GM23338 (cell line): ENCODE measurements at regions not wholly inside any gene's neighbourhood (a gene's known extent, or its start where the extent isn't known, plus 50 kb on each side); places are given as distances from the start of the nearest gene placed in this dataset.

Source experiments
- ATAC-seq: fragments of 200-7000 bp; cut with Tn5 transposase; 3 replicates; pipeline ENCODE4 v1.9.1; 2020
- DNase-seq: peaks from one replicate; pipeline ENCODE4 v3.0.0-alpha.2; 2015; ENCODE audit warnings: low spot score
- H2AFZ ChIP-seq: fragments of 200-600 bp; sonication (generic); 2 replicates; pipeline ENCODE4 v1.8.0; 2016; ENCODE audit warnings: antibody characterized with exemption, mild to moderate bottlenecking, moderate library complexity
- H3F3A ChIP-seq: fragments of 200-600 bp; sonication (generic); replicated peaks from 2 replicates; pipeline ENCODE4 v1.8.0; 2017; ENCODE audit warnings: antibody characterized with exemption, mixed run types, low read depth
- H3K27ac ChIP-seq: fragments of 200-600 bp; sonication (generic); 2 replicates; pipeline ENCODE4 v1.6.1; 2016; ENCODE audit warnings: low read depth
- H3K27me3 ChIP-seq: fragments of 200-600 bp; sonication (generic); 2 replicates; pipeline ENCODE4 v1.8.0; 2016; ENCODE audit warnings: mild to moderate bottlenecking, mixed run types, moderate library complexity; ENCODE audit not compliant: insufficient read depth
- H3K36me3 ChIP-seq: fragments of 200-600 bp; sonication (generic); 2 replicates; pipeline ENCODE4 v1.8.0; 2016; ENCODE audit warnings: mild to moderate bottlenecking; ENCODE audit not compliant: insufficient read depth
- H3K4me1 ChIP-seq: fragments of 200-600 bp; sonication (generic); 2 replicates; pipeline ENCODE4 v1.8.0; 2016; ENCODE audit warnings: mild to moderate bottlenecking, moderate library complexity; ENCODE audit not compliant: insufficient read depth
- H3K4me2 ChIP-seq: fragments of 200-600 bp; sonication (generic); 2 replicates; pipeline ENCODE4 v1.7.1; 2017; ENCODE audit warnings: mixed run types
- H3K4me3 ChIP-seq: fragments of 200-600 bp; sonication (generic); 2 replicates; pipeline ENCODE4 v1.6.1; 2016; ENCODE audit warnings: mixed run types
- H3K79me2 ChIP-seq: fragments of 200-600 bp; sonication (generic); replicated peaks from 2 replicates; pipeline ENCODE4 v1.8.0; 2017; ENCODE audit warnings: mild to moderate bottlenecking; ENCODE audit not compliant: insufficient read depth
- H3K9me2 ChIP-seq: fragments of 200-600 bp; sonication (generic); 2 replicates; pipeline ENCODE4 v1.8.0; 2017; ENCODE audit not compliant: insufficient read depth
- H4K20me1 ChIP-seq: fragments of 200-600 bp; sonication (generic); replicated peaks from 2 replicates; pipeline ENCODE4 v1.8.0; 2017; ENCODE audit warnings: mild to moderate bottlenecking; ENCODE audit not compliant: insufficient read depth
- H3K27ac Mint-ChIP-seq: 2 replicates; pipeline ENCODE4 v1.8.0; 2020; ENCODE audit warnings: inconsistent platforms, mild to moderate bottlenecking, moderate library complexity, mixed read lengths
- H3K27me3 Mint-ChIP-seq: 3 replicates; pipeline ENCODE4 v1.8.0; 2022; ENCODE audit warnings: low read depth, mild to moderate bottlenecking, moderate library complexity, mixed read lengths, inconsistent platforms; ENCODE audit not compliant: insufficient read depth, poor library complexity
- H3K36me3 Mint-ChIP-seq: 3 replicates; pipeline ENCODE4 v1.8.0; 2021; ENCODE audit warnings: low read depth, mild to moderate bottlenecking, inconsistent platforms, moderate library complexity, mixed read lengths
- H3K4me1 Mint-ChIP-seq: 3 replicates; pipeline ENCODE4 v1.8.0; 2020; ENCODE audit warnings: mild to moderate bottlenecking, inconsistent platforms, mixed read lengths
- H3K4me3 Mint-ChIP-seq: 3 replicates; pipeline ENCODE4 v1.8.0; 2021; ENCODE audit warnings: moderate library complexity, mild to moderate bottlenecking, inconsistent platforms, mixed read lengths
- H3K9me3 Mint-ChIP-seq: 3 replicates; pipeline ENCODE4 v1.8.0; 2020; ENCODE audit warnings: moderate library complexity, mild to moderate bottlenecking, inconsistent platforms, mixed read lengths
- EZH2phosphoT487 ChIP-seq: fragments of 200-600 bp; sonication (generic); IDR thresholded peaks from one replicate; pipeline ENCODE4 v1.8.1; 2018; ENCODE audit warnings: antibody characterized with exemption; ENCODE audit not compliant: unreplicated experiment
- JUNB ChIP-seq: IDR thresholded peaks from one replicate; pipeline ENCODE4 v1.6.1; 2016; ENCODE audit warnings: antibody characterized with exemption; ENCODE audit not compliant: unreplicated experiment
- NANOG ChIP-seq: IDR thresholded peaks from 2 replicates; pipeline ENCODE4 v1.6.1; 2016; ENCODE audit warnings: antibody characterized with exemption, borderline replicate concordance
- ZNF114 ChIP-seq: fragments of 250-450 bp; sonication (Bioruptor Pico); IDR thresholded peaks from 2 replicates; pipeline ENCODE4 v1.5.0; 2020; ENCODE audit warnings: mild to moderate bottlenecking, moderate library complexity
- TF ChIP-seq, protein P1 (sequence below): IDR thresholded peaks from one replicate; pipeline ENCODE4 v1.6.1; 2018; ENCODE audit warnings: antibody characterized with exemption; ENCODE audit not compliant: unreplicated experiment
- TF ChIP-seq, protein P2 (sequence below): IDR thresholded peaks from 2 replicates; pipeline ENCODE4 v1.6.1; 2016; ENCODE audit warnings: antibody characterized with exemption
- TF ChIP-seq, protein P3 (sequence below), 2 experiments: fragments of 200-600 bp in 1 of 2; sonication (generic) in 1 of 2; conservative IDR thresholded peaks; 2 replicates each; pipeline versions ENCODE4 v1.5.1 to v1.6.1; 2016 to 2017; ENCODE audit warnings: antibody characterized with exemption in 2 of 2, low read depth in 2 of 2, mild to moderate bottlenecking in 2 of 2, moderate library complexity in 1 of 2

DNA sequence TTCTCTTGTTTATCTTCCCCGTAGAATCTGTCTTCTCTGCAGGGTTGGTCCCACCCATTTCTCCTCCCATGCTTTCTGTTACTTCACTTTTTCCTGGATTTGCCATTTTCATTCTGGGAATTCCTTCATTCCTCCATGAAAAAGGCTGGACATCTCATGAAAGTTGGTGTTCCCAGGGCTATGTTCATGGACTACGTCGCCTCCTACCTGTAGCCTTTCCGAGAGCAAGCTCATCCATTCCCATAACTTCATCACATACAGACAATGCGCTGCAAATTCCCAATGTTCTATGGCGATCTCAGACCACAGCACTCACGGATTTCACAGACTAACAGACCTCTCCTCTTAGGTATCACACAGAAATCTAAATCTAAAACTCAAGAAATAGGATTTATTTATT, 217.1 kb downstream of the EXOC5 start:
- H2AFZ ChIP-seq = no peak overlapping the region
- no peaks in the 10 kb centered on the region for H3K27me3 ChIP-seq
- H3K4me1 Mint-ChIP-seq = peaks cover 23% of the 10 kb centered on the region

DNA sequence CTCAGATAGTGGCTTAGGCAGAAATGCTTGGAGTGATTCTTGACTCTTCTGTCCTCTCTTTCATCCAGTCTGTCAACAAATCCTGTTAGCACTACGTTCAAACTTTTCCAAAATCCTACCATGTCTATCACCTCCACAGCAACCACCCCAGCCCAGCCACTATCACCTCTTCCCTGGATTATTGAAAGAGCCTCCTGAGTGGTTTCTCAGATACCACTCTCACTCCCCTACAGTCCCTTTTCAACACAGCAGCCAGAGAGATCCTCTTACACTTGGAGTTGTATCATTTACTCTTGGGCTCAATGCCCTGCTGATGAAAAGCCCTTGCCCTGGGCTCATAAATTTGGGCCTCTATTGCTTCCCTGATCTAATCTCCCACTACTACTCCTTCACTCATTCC, 218.9 kb downstream of the EXOC5 start:
- Mint-ChIP-seq H3K4me1 (peaks cover 26% of the 10 kb centered on the region), H3K9me3 (no peaks in the 10 kb centered on the region), H3K4me3 (no peak overlapping the region), H3K27ac (no peak overlapping the region), H3K36me3 (peaks cover 3% of the 10 kb centered on the region; the same call in 2 of the 3 replicates), H3K27me3 (peaks cover 6% of the 10 kb centered on the region)
- peaks cover 6% of the 10 kb centered on the region for H3K4me1 ChIP-seq
- H3K4me2 ChIP-seq = no peak overlapping the region
- H3K27ac ChIP-seq = no peak overlapping the region
- no peaks in the 10 kb centered on the region for H3F3A ChIP-seq
- ATAC-seq (peak; percentile 32; the same call in 1 of the 3 replicates), DNase-seq (no peak)
- H4K20me1 ChIP-seq = no peaks in the 10 kb centered on the region
- H3K36me3 ChIP-seq = no peaks in the 10 kb centered on the region
- no peak overlapping the region for H2AFZ ChIP-seq
- H3K79me2 ChIP-seq = no peaks in the 10 kb centered on the region
- no peaks in the 10 kb centered on the region for H3K27me3 ChIP-seq
- H3K9me2 ChIP-seq = 0 out of 2 replicates have a peak, but pooled peaks cover 3% of the 10 kb centered on the region
- no peak overlapping the region for H3K4me3 ChIP-seq
- TF ChIP-seq ZNF114 (CRISPR knock-in tag) = no peak
- TF ChIP-seq, protein P1, sequence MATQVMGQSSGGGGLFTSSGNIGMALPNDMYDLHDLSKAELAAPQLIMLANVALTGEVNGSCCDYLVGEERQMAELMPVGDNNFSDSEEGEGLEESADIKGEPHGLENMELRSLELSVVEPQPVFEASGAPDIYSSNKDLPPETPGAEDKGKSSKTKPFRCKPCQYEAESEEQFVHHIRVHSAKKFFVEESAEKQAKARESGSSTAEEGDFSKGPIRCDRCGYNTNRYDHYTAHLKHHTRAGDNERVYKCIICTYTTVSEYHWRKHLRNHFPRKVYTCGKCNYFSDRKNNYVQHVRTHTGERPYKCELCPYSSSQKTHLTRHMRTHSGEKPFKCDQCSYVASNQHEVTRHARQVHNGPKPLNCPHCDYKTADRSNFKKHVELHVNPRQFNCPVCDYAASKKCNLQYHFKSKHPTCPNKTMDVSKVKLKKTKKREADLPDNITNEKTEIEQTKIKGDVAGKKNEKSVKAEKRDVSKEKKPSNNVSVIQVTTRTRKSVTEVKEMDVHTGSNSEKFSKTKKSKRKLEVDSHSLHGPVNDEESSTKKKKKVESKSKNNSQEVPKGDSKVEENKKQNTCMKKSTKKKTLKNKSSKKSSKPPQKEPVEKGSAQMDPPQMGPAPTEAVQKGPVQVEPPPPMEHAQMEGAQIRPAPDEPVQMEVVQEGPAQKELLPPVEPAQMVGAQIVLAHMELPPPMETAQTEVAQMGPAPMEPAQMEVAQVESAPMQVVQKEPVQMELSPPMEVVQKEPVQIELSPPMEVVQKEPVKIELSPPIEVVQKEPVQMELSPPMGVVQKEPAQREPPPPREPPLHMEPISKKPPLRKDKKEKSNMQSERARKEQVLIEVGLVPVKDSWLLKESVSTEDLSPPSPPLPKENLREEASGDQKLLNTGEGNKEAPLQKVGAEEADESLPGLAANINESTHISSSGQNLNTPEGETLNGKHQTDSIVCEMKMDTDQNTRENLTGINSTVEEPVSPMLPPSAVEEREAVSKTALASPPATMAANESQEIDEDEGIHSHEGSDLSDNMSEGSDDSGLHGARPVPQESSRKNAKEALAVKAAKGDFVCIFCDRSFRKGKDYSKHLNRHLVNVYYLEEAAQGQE = no peak
- TF ChIP-seq, protein P2, sequence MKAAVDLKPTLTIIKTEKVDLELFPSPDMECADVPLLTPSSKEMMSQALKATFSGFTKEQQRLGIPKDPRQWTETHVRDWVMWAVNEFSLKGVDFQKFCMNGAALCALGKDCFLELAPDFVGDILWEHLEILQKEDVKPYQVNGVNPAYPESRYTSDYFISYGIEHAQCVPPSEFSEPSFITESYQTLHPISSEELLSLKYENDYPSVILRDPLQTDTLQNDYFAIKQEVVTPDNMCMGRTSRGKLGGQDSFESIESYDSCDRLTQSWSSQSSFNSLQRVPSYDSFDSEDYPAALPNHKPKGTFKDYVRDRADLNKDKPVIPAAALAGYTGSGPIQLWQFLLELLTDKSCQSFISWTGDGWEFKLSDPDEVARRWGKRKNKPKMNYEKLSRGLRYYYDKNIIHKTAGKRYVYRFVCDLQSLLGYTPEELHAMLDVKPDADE = no peak
- TF ChIP-seq NANOG = no peak
- TF ChIP-seq JUNB = no peak

More for the DNA sequence above, 217.1 kb downstream of the EXOC5 start:
- no peaks in the 10 kb centered on the region for H3K36me3 ChIP-seq
- H3K9me3 Mint-ChIP-seq = no peaks in the 10 kb centered on the region; the same call in 2 of the 3 replicates
- no peak overlapping the region for H3K4me2 ChIP-seq
- peaks cover 6% of the 10 kb centered on the region for H3K4me1 ChIP-seq
- no peaks in the 10 kb centered on the region for H3K79me2 ChIP-seq
- no peak overlapping the region for H3K27ac Mint-ChIP-seq
- no peaks in the 10 kb centered on the region for H4K20me1 ChIP-seq
- no peak overlapping the region for H3K27ac ChIP-seq
- no peaks in the 10 kb centered on the region for H3F3A ChIP-seq
- peaks cover 8% of the 10 kb centered on the region; the same call in 2 of the 3 replicates for H3K36me3 Mint-ChIP-seq
- H3K4me3 Mint-ChIP-seq = no peak overlapping the region
- ATAC-seq (peak; percentile 73), DNase-seq (peak; percentile 70)
- H3K9me2 ChIP-seq = 0 out of 2 replicates have a peak, but pooled peaks cover 3% of the 10 kb centered on the region
- no peak overlapping the region for H3K4me3 ChIP-seq
- H3K27me3 Mint-ChIP-seq = peaks cover 11% of the 10 kb centered on the region
- TF ChIP-seq EZH2phosphoT487 = no peak
- TF ChIP-seq, protein P3, sequence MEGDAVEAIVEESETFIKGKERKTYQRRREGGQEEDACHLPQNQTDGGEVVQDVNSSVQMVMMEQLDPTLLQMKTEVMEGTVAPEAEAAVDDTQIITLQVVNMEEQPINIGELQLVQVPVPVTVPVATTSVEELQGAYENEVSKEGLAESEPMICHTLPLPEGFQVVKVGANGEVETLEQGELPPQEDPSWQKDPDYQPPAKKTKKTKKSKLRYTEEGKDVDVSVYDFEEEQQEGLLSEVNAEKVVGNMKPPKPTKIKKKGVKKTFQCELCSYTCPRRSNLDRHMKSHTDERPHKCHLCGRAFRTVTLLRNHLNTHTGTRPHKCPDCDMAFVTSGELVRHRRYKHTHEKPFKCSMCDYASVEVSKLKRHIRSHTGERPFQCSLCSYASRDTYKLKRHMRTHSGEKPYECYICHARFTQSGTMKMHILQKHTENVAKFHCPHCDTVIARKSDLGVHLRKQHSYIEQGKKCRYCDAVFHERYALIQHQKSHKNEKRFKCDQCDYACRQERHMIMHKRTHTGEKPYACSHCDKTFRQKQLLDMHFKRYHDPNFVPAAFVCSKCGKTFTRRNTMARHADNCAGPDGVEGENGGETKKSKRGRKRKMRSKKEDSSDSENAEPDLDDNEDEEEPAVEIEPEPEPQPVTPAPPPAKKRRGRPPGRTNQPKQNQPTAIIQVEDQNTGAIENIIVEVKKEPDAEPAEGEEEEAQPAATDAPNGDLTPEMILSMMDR (conservative IDR thresholded peaks at IDR 0.05; ENCODE audit: low read depth in 2 of 2) = peak; percentile 70 to 82
